Parathyroid adenoma (tissue), 2 donors: ENCODE measurements at regions not wholly inside any gene's neighbourhood (a gene's known extent, or its start where the extent isn't known, plus 50 kb on each side); places are given as distances from the start of the nearest gene placed in this dataset.

ENCODE experiments used
- H2AFZ ChIP-seq: fragments of 300-600 bp; sonication (generic); one replicate; pipeline ENCODE4 v1.7.0; 2017; ENCODE audit warnings: antibody characterized with exemption, mild to moderate bottlenecking
- H3K27ac ChIP-seq: fragments of 300-600 bp; sonication (generic); one replicate; pipeline ENCODE4 v1.7.0; 2017
- H3K27me3 ChIP-seq: fragments of 300-600 bp; sonication (generic); one replicate; pipeline ENCODE4 v1.7.0; 2017; ENCODE audit warnings: low read length; ENCODE audit not compliant: control insufficient read depth, insufficient read depth
- H3K36me3 ChIP-seq: fragments of 300-600 bp; sonication (generic); one replicate; pipeline ENCODE4 v1.7.0; 2017; ENCODE audit warnings: low read length; ENCODE audit not compliant: control insufficient read depth, insufficient read depth
- H3K4me1 ChIP-seq: fragments of 300-600 bp; sonication (generic); one replicate; pipeline ENCODE4 v1.7.0; 2017; ENCODE audit warnings: control low read depth
- H3K4me2 ChIP-seq: fragments of 300-600 bp; sonication (generic); one replicate; pipeline ENCODE4 v1.7.0; 2017; ENCODE audit warnings: low read length
- H3K4me3 ChIP-seq: fragments of 300-600 bp; sonication (generic); one replicate; pipeline ENCODE4 v1.7.0; 2017; ENCODE audit warnings: low read depth, low read length
- H3K79me2 ChIP-seq: fragments of 300-600 bp; sonication (generic); one replicate; pipeline ENCODE4 v1.7.0; 2017; ENCODE audit warnings: control low read depth
- H3K9ac ChIP-seq: fragments of 300-600 bp; sonication (generic); one replicate; pipeline ENCODE4 v1.7.0; 2017; ENCODE audit warnings: mild to moderate bottlenecking
- H3K9me3 ChIP-seq: fragments of 300-600 bp; sonication (generic); one replicate; pipeline ENCODE4 v1.7.0; 2017; ENCODE audit warnings: low read length; ENCODE audit not compliant: control insufficient read depth
- CTCF ChIP-seq: fragments of 300-600 bp; sonication (generic); IDR thresholded peaks from one replicate; pipeline ENCODE4 v1.7.0; 2017; ENCODE audit warnings: antibody characterized with exemption, mild to moderate bottlenecking
- donor health status: primary hyperparathyroidism.

DNA sequence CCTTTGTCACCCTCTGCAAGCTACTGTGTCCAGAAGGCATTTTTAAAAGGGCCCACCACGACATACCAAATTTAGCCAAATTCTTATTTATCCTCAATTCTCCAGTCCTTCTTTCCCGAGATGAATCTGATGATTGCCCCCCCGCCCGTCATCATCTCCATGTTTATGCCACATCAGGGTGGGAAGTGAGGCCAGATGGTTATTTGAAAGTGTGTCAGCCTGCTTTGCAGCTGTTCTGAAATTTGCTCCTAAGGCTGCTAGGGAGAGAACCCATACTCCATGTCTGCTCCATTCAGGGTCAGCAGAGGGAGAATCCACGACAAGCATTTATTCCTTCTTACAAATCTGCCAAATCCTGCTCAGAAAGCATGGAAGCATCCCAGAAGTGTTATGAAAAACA, 337.8 kb downstream of the ADAMTS20 start:
- H2AFZ ChIP-seq, result no peak overlapping the region

GRCh38 chr12:43213608-43214007, 338.4 kb downstream of the ADAMTS20 start:
- H3K9ac ChIP-seq, result no peak overlapping the region
- no peak overlapping the region for H3K27ac ChIP-seq
- H3K4me1 ChIP-seq, result no peaks in the 10 kb centered on the region
- no peak overlapping the region for H3K4me2 ChIP-seq
- no peaks in the 10 kb centered on the region for H3K9me3 ChIP-seq
- H3K79me2 ChIP-seq, result no peaks in the 10 kb centered on the region
- H3K27me3 ChIP-seq, result no peaks in the 10 kb centered on the region
- TF ChIP-seq CTCF, result no peak
- H3K36me3 ChIP-seq, result no peaks in the 10 kb centered on the region
- H2AFZ ChIP-seq, result no peak overlapping the region
- H3K4me3 ChIP-seq, result no peak overlapping the region

More for the DNA sequence above, 337.8 kb downstream of the ADAMTS20 start:
- Histone ChIP-seq H3K4me2 (no peak overlapping the region), H3K27me3 (no peaks in the 10 kb centered on the region), H3K36me3 (no peaks in the 10 kb centered on the region), H3K79me2 (no peaks in the 10 kb centered on the region), H3K27ac (no peak overlapping the region), H3K4me1 (no peaks in the 10 kb centered on the region), H3K9ac (no peak overlapping the region), H3K4me3 (no peak overlapping the region), H3K9me3 (no peaks in the 10 kb centered on the region)
- no peak for TF ChIP-seq CTCF

GRCh38 chr12:43210485-43211192, 341.4 kb downstream of the ADAMTS20 start:
- H3K27me3 ChIP-seq, result no peaks in the 10 kb centered on the region
- H3K4me3 ChIP-seq, result no peak overlapping the region
- H3K9ac ChIP-seq, result no peak overlapping the region
- no peaks in the 10 kb centered on the region for H3K36me3 ChIP-seq
- H3K4me2 ChIP-seq, result no peak overlapping the region
- no peaks in the 10 kb centered on the region for H3K9me3 ChIP-seq
- no peaks in the 10 kb centered on the region for H3K4me1 ChIP-seq
- no peak overlapping the region for H2AFZ ChIP-seq
- H3K79me2 ChIP-seq, result no peaks in the 10 kb centered on the region
- no peak overlapping the region for H3K27ac ChIP-seq
- TF ChIP-seq CTCF, result no peak

DNA sequence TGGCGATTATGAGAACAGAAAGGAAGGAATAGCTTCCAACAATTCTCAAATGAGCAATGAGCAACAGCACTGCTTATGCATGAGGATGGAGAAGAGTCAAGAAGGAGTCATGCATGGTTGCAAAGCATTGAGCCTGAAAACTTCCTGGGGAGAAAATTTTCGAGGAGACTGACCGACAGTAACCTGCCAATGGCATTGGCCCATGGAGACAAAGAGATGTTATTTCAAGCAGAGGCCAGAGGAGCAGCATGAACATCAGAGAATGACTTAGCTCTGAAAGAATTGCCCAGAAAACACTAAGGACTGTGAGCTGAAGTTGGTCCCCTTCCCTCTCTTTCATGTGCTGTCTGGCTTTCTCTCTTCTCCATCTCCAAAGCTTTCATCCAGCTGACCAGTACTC, 343.4 kb downstream of the ADAMTS20 start:
- Histone ChIP-seq H3K79me2 (no peaks in the 10 kb centered on the region), H3K4me3 (no peak overlapping the region), H3K36me3 (no peaks in the 10 kb centered on the region), H3K4me2 (peak overlapping the region; percentile 27), H3K27me3 (no peaks in the 10 kb centered on the region), H3K9me3 (no peaks in the 10 kb centered on the region), H2AFZ (peak overlapping the region; percentile 19), H3K4me1 (no peaks in the 10 kb centered on the region), H3K9ac (no peak overlapping the region), H3K27ac (no peak overlapping the region)
- TF ChIP-seq CTCF, result no peak

- H3K79me2 ChIP-seq, result no peaks in the 10 kb centered on the region
- TF ChIP-seq CTCF, result no peak
- H3K9ac ChIP-seq, result no peak overlapping the region
- H3K27ac ChIP-seq, result no peak overlapping the region
- H3K36me3 ChIP-seq, result no peaks in the 10 kb centered on the region
- no peaks in the 10 kb centered on the region for H3K4me1 ChIP-seq
- H3K4me3 ChIP-seq, result no peak overlapping the region
- no peaks in the 10 kb centered on the region for H3K9me3 ChIP-seq
- H3K4me2 ChIP-seq, result peak overlapping the region; percentile 27
- no peaks in the 10 kb centered on the region for H3K27me3 ChIP-seq
- H2AFZ ChIP-seq, result peak overlapping the region; percentile 19
Observed at GRCh38 chr12:43208221-43208620, 343.8 kb downstream of the ADAMTS20 start.
